Activated B cell treated with CpG ODN at 0.5 μM for 24 hours (primary cell): ENCODE measurements at regions not wholly inside any gene's neighbourhood (a gene's known extent, or its start where the extent isn't known, plus 50 kb on each side); places are given as distances from the start of the nearest gene placed in this dataset.

Experiments
- ATAC-seq: fragments of 200-7000 bp; cut with Tn5 transposase; one replicate; pipeline ENCODE4 v1.10.0; 2021; ENCODE audit warnings: low read depth, mild to moderate bottlenecking, moderate library complexity
- CTCF ChIA-PET: fragments of 350-600 bp; sonication (Branson Sonifier 250); formaldehyde crosslinking; loops from one replicate; lab custom pipeline; 2021; ENCODE audit warnings: antibody characterized with exemption; lab: Charles Lee
- POLR2A ChIA-PET: fragments of 350-600 bp; sonication (Branson Sonifier 250); formaldehyde crosslinking; loops from one replicate; lab custom pipeline; 2021; ENCODE audit warnings: antibody characterized with exemption; lab: Charles Lee
- DNase-seq: peaks from one replicate; pipeline ENCODE4 v3.0.0; 2022
- H3K27ac Mint-ChIP-seq: one replicate; pipeline ENCODE4 v1.8.0; 2020; ENCODE audit warnings: mixed read lengths
- H3K27me3 Mint-ChIP-seq: one replicate; pipeline ENCODE4 v1.8.0; 2021; ENCODE audit warnings: mixed read lengths
- H3K36me3 Mint-ChIP-seq: one replicate; pipeline ENCODE4 v1.8.0; 2021; ENCODE audit warnings: low read depth, mixed read lengths
- H3K4me1 Mint-ChIP-seq: one replicate; pipeline ENCODE4 v1.8.0; 2021; ENCODE audit warnings: mixed read lengths
- H3K4me3 Mint-ChIP-seq: one replicate; pipeline ENCODE4 v1.8.0; 2020; ENCODE audit warnings: mild to moderate bottlenecking, mixed read lengths
- H3K9me3 Mint-ChIP-seq: one replicate; pipeline ENCODE4 v1.8.0; 2020; ENCODE audit warnings: mixed read lengths
- CTCF ChIP-seq: fragments of 200-600 bp; IDR thresholded peaks from one replicate; pipeline ENCODE4 v1.8.0; 2022; ENCODE audit warnings: antibody characterized with exemption, mild to moderate bottlenecking
- intact Hi-C: fragments of 100-400 bp; cut with micrococcal nuclease; formaldehyde crosslinking; loops from one replicate; pipeline ENCODE4 v1.15.1; 2024

- Mint-ChIP-seq H3K27ac (no peak overlapping the region), H3K27me3 (no peaks in the 10 kb centered on the region), H3K36me3 (no peaks in the 10 kb centered on the region), H3K4me1 (no peaks in the 10 kb centered on the region), H3K9me3 (no peaks in the 10 kb centered on the region), H3K4me3 (no peak overlapping the region)
- CTCF ChIA-PET, result no interaction called here
- POLR2A ChIA-PET, result no interaction called here
- intact Hi-C loops, result no loop called here
- TF ChIP-seq CTCF, result no peak
- ATAC-seq, result no peak
- no peak for DNase-seq
Measured at GRCh38 chrY:7968293-7968692, 1056.7 kb upstream of the AMELY start.

- ChIA-PET POLR2A (no interaction called here), CTCF (no interaction called here)
- intact Hi-C loops, result no loop called here
- Mint-ChIP-seq H3K4me1 (no peaks in the 10 kb centered on the region), H3K27me3 (no peaks in the 10 kb centered on the region), H3K4me3 (no peak overlapping the region), H3K9me3 (no peaks in the 10 kb centered on the region), H3K36me3 (no peaks in the 10 kb centered on the region), H3K27ac (no peak overlapping the region)
- TF ChIP-seq CTCF, result no peak
- DNase-seq, result no peak
- ATAC-seq, result no peak
Measured at GRCh38 chrY:7966916-7967315, 1055.4 kb upstream of the AMELY start.

GRCh38 chrY:7963393-7963792, 1051.8 kb upstream of the AMELY start:
- Mint-ChIP-seq H3K4me1 (no peaks in the 10 kb centered on the region), H3K27ac (no peak overlapping the region), H3K4me3 (no peak overlapping the region), H3K27me3 (no peaks in the 10 kb centered on the region), H3K9me3 (no peaks in the 10 kb centered on the region), H3K36me3 (no peaks in the 10 kb centered on the region)
- TF ChIP-seq CTCF, result no peak
- ATAC-seq (no peak), DNase-seq (no peak)
- intact Hi-C loops, result no loop called here
- CTCF ChIA-PET, result no interaction called here
- POLR2A ChIA-PET, result no interaction called here

GRCh38 chrY:7962350-7962749, 1050.8 kb upstream of the AMELY start:
- Mint-ChIP-seq H3K4me1 (no peaks in the 10 kb centered on the region), H3K36me3 (no peaks in the 10 kb centered on the region), H3K27ac (no peak overlapping the region), H3K27me3 (no peaks in the 10 kb centered on the region), H3K4me3 (no peak overlapping the region), H3K9me3 (no peaks in the 10 kb centered on the region)
- TF ChIP-seq CTCF, result no peak
- POLR2A ChIA-PET, result no interaction called here
- CTCF ChIA-PET, result no interaction called here
- no peak for ATAC-seq
- no peak for DNase-seq
- intact Hi-C loops, result no loop called here

- intact Hi-C loops, result no loop called here
- H3K27ac Mint-ChIP-seq, result no peak overlapping the region
- ATAC-seq, result no peak
- no peaks in the 10 kb centered on the region for H3K27me3 Mint-ChIP-seq
- H3K36me3 Mint-ChIP-seq, result no peaks in the 10 kb centered on the region
- ChIA-PET CTCF (no interaction called here), POLR2A (no interaction called here)
- H3K4me3 Mint-ChIP-seq, result no peak overlapping the region
- no peaks in the 10 kb centered on the region for H3K9me3 Mint-ChIP-seq
- no peaks in the 10 kb centered on the region for H3K4me1 Mint-ChIP-seq
- no peak for TF ChIP-seq CTCF
- DNase-seq, result no peak
Measured at GRCh38 chrY:7961811-7962210, 1050.3 kb upstream of the AMELY start.
